Spleen (tissue), 11 donors: ENCODE measurements at regions not wholly inside any gene's neighbourhood (a gene's known extent, or its start where the extent isn't known, plus 50 kb on each side); places are given as distances from the start of the nearest gene placed in this dataset.
A peak's percentile ranks its signal among the peaks of the same experiment; 100 is the strongest.

ENCODE experiments used
- DNase-seq: peaks from one replicate; pipeline ENCODE4 v3.0.0-alpha.2; 2020
- H3K27ac ChIP-seq, 8 donors: fragments of 200-600 bp; sonication (generic) in 7 of 8; 1 replicate in 4 of 8; 2 replicates in 4 of 8; pipeline versions ENCODE4 v1.5.0 to v1.8.0; 2016 to 2021; ENCODE audit warnings: inconsistent platforms in 4 of 8, mild to moderate bottlenecking in 4 of 8, moderate library complexity in 1 of 8
- H3K27me3 ChIP-seq, 7 donors: fragments of 200-600 bp; sonication (generic) in 6 of 7; replicated peaks in 1 of 7; 1 replicate in 4 of 7; 2 replicates in 3 of 7; pipeline versions ENCODE4 v1.5.0 to v1.8.0; 2016 to 2021; ENCODE audit warnings: inconsistent platforms in 3 of 7, mild to moderate bottlenecking in 1 of 7
- H3K36me3 ChIP-seq, 6 donors: fragments of 200-600 bp; sonication (generic) in 5 of 6; 1 replicate in 4 of 6; 2 replicates in 2 of 6; pipeline versions ENCODE4 v1.5.0 to v1.8.0; 2016 to 2021; ENCODE audit warnings: inconsistent platforms in 2 of 6
- H3K4me1 ChIP-seq, 6 donors: fragments of 200-600 bp; sonication (generic) in 5 of 6; 1 replicate in 3 of 6; 2 replicates in 3 of 6; pipeline versions ENCODE4 v1.5.0 to v1.8.0; 2016 to 2021; ENCODE audit warnings: inconsistent platforms in 3 of 6
- H3K4me3 ChIP-seq, 8 donors: fragments of 200-600 bp; sonication (generic) in 7 of 8; 1 replicate in 4 of 8; 2 replicates in 4 of 8; pipeline versions ENCODE4 v1.5.0 to v1.8.0; 2016 to 2021; ENCODE audit warnings: inconsistent platforms in 4 of 8, mild to moderate bottlenecking in 4 of 8, moderate library complexity in 2 of 8
- H3K9me3 ChIP-seq, 8 donors: fragments of 200-600 bp; sonication (generic) in 7 of 8; 1 replicate in 4 of 8; 2 replicates in 4 of 8; pipeline versions ENCODE4 v1.5.0 to v1.8.0; 2016 to 2021; ENCODE audit warnings: inconsistent platforms in 4 of 8
- POLR2A ChIP-seq, 3 donors: fragments of 450-650 bp; IDR thresholded peaks; one replicate each; pipeline ENCODE4 v1.5.1; 2017; ENCODE audit warnings: antibody characterized with exemption in 3 of 3, mild to moderate bottlenecking in 1 of 3
- POLR2AphosphoS5 ChIP-seq, 3 donors: sonication (generic); formaldehyde crosslinking; IDR thresholded peaks; one replicate each; pipeline ENCODE4 v1.5.1; 2017; ENCODE audit warnings: antibody characterized with exemption in 3 of 3
- WGBS, 5 donors: extraction: QIAGEN DNeasy Blood & Tissue Kit in 3 of 5; methylation state at CpG; one replicate each; pipeline versions ENCODE4 v1.1.5 to v1.1.7; 2013 to 2018; 5-methylcytosine and 5-hydroxymethylcytosine counted together
- intact Hi-C: fragments of 100-400 bp; cut with DNase I; formaldehyde crosslinking; loops from one replicate; pipeline ENCODE4 v1.15.0; 2023; ENCODE audit warnings: low total_unique reads
- TF ChIP-seq, protein P1 (sequence below), 11 experiments: fragments of 200-600 bp in 7 of 11; fragments of 450-650 bp in 4 of 11; sonication (generic) in 4 of 11; IDR thresholded peaks in 8 of 11; conservative IDR thresholded peaks in 3 of 11; 1 replicate in 7 of 11; 2 replicates in 4 of 11; pipeline versions ENCODE4 v1.4.0 to v1.8.0; 2016 to 2021; ENCODE audit warnings: antibody characterized with exemption in 11 of 11, inconsistent platforms in 4 of 11, mild to moderate bottlenecking in 1 of 11
- donor health status: healthy with polysubstance abuse.
- donor health status: DM: no; HTN: no; CAD: no; lungs with moderate emphysema.
- donor health status: DM: no; HTN: no; CAD: no.
- donor health status: Bipolar disorder and iron deficiency.
- donor health status: healthy.
- donor health status: DM: no; HTN: no; CAD: no.
- donor health status: DM: yes; HTN: yes; CAD: no.

DNA sequence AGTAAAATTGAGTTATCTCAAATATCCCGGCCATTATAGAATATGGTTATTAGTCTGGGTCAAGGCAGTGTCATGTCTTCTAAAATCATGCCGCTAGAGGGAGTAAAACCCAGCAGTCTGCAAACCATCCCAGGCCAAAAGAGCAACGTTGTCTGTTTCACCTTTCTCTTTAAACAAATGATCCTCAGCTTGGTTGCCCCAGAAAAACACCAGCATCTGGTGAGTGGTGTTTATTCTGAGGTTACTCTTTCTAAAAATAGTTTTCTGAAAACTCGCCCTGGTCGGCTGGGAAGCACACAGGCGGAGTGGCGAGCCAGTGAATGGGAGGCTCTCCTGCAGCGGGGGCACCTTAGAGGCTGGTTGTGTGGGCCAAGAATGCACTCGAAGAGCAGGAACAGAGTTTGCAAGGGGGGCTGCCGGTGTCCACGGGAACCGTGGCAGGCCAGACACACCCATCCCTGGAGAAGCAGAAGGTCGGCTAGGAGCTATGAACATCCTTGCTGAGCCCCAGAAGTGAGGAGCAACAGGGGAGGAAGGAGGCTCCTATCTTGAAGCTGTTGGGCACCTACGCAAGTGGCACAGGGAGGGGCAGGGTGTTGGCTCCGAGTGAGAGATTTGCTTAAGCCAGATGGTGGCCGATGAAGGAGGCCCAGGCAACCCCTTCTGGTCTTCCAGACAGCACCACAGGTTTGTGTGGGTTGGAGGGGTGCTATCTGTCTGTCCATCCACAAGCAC, 297.1 kb downstream of the ETS1 start:
- TF ChIP-seq, protein P1, sequence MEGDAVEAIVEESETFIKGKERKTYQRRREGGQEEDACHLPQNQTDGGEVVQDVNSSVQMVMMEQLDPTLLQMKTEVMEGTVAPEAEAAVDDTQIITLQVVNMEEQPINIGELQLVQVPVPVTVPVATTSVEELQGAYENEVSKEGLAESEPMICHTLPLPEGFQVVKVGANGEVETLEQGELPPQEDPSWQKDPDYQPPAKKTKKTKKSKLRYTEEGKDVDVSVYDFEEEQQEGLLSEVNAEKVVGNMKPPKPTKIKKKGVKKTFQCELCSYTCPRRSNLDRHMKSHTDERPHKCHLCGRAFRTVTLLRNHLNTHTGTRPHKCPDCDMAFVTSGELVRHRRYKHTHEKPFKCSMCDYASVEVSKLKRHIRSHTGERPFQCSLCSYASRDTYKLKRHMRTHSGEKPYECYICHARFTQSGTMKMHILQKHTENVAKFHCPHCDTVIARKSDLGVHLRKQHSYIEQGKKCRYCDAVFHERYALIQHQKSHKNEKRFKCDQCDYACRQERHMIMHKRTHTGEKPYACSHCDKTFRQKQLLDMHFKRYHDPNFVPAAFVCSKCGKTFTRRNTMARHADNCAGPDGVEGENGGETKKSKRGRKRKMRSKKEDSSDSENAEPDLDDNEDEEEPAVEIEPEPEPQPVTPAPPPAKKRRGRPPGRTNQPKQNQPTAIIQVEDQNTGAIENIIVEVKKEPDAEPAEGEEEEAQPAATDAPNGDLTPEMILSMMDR (IDR thresholded peaks at IDR 0.05 in 8 of 11, conservative IDR thresholded peaks at IDR 0.05 in 3 of 11), result peak; percentile 84 to 94 (median 89)
- TF ChIP-seq POLR2AphosphoS5 (IDR thresholded peaks at IDR 0.05) (peak; percentile 72 to 83 (median 80)), POLR2A (IDR thresholded peaks at IDR 0.05) (peak in 1 of 3 donors; percentile 18)
- H3K27me3 ChIP-seq, result no peaks in the 10 kb centered on the region
- intact Hi-C loops, result no loop called here
- 9 to 15% (median 14%) methylated on average over 13 to 16 of the region's 16 CpGs for WGBS, 5 donors
- peak; percentile 87 for DNase-seq
- no peaks in the 10 kb centered on the region for H3K9me3 ChIP-seq
- peaks cover 32 to 77% (median 52%) of the 10 kb centered on the region in 6 donors for H3K4me1 ChIP-seq
- peak overlapping the region; percentile 82 to 94 (median 88) for H3K27ac ChIP-seq
- peak overlapping the region in 6 of 8 donors; percentile 14 to 62 (median 18) for H3K4me3 ChIP-seq
- H3K36me3 ChIP-seq, result no peaks in the 10 kb centered on the region

DNA sequence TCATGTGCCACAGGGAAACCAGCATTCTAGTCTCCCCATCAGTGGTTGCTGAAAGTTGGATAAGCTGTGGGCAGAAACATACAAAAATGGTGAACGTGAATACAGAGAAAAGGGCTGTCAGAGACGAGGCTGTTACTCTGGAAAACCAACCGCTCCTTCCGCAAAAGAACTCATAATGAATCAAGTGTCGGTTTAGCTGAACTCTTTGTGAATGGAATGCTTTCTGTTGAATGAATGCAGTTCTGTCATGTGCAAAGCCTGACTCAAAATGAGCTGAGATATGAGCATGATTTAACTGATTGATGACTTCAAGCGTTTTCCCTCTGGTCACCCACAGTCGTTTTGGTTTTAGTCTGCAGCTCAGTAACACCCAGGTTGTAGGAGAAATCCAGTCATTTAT, 298.3 kb downstream of the ETS1 start:
- H3K27me3 ChIP-seq, result no peaks in the 10 kb centered on the region
- no peaks in the 10 kb centered on the region for H3K36me3 ChIP-seq
- intact Hi-C loops, result loop anchor here (5.0 kb wide), 1 partner anchor 343 kb away; no protein-coding TSS in a partner anchor
- no peak for TF ChIP-seq POLR2A (IDR thresholded peaks at IDR 0.05)
- no peak for TF ChIP-seq POLR2AphosphoS5 (IDR thresholded peaks at IDR 0.05)
- TF ChIP-seq, protein P1 (IDR thresholded peaks at IDR 0.05 in 8 of 11, conservative IDR thresholded peaks at IDR 0.05 in 3 of 11), result no peak
- H3K4me3 ChIP-seq, result no peak overlapping the region
- 59 to 72% (median 70%) methylated on average over 7 of the region's 7 CpGs for WGBS, 5 donors
- peaks cover 32 to 73% (median 47%) of the 10 kb centered on the region in 6 donors for H3K4me1 ChIP-seq
- peak overlapping the region in 5 of 8 donors; percentile 86 to 94 (median 88) for H3K27ac ChIP-seq
- no peaks in the 10 kb centered on the region for H3K9me3 ChIP-seq
- no peak for DNase-seq

DNA sequence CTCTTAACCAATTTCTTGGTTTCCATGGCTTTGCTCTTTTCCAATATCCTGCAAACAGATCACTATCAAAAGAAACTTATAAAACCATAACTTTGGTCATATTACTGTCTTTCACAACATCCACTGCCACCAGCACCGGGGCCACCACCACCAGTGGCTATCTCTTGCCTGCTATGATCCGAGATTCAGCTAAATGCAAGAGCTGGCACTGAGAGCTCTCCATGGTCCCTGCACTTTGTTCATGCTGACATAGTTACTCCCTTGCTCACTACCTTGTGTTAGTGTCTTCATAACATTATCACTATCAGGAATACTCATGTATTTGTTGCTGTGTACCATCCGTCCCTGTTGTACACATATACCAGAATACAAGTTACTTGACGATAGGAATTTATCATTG, 299.0 kb downstream of the ETS1 start:
- intact Hi-C loops, result loop anchor here (5.0 kb wide), 1 partner anchor 344 kb away; no protein-coding TSS in a partner anchor
- Histone ChIP-seq H3K27ac (peak overlapping the region in 1 of 8 donors; percentile 94), H3K27me3 (no peaks in the 10 kb centered on the region), H3K36me3 (no peaks in the 10 kb centered on the region), H3K4me1 (peaks cover 32 to 67% (median 46%) of the 10 kb centered on the region in 6 donors), H3K4me3 (no peak overlapping the region), H3K9me3 (no peaks in the 10 kb centered on the region)
- TF ChIP-seq POLR2A (IDR thresholded peaks at IDR 0.05) (no peak), POLR2AphosphoS5 (IDR thresholded peaks at IDR 0.05) (no peak)
- TF ChIP-seq, protein P1 (IDR thresholded peaks at IDR 0.05 in 8 of 11, conservative IDR thresholded peaks at IDR 0.05 in 3 of 11), result no peak
- DNase-seq, result no peak
- WGBS, 5 donors, result 89 to 94% (median 91%) methylated on average over 4 of the region's 4 CpGs

DNA sequence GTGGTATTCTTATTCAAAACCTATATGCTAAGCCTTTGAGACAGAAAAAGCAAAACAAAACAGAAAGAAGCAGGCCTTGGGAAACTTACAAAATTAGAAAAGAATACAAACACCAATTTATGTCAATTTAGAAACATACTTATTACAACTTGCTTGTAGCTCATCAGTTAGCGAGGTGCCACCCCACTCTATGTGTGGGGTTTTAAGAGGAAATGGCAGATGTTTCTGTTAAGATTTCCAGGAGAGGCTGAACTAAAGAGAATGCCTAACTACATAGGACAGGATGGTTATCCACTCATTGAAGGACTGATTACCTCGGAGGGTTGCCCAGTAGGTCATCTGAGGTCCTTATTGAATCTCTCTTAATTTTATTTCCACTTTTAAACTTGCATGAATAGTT, 302.0 kb downstream of the ETS1 start:
- no peak for TF ChIP-seq POLR2AphosphoS5 (IDR thresholded peaks at IDR 0.05)
- no peak for TF ChIP-seq POLR2A (IDR thresholded peaks at IDR 0.05)
- TF ChIP-seq, protein P1 (IDR thresholded peaks at IDR 0.05 in 8 of 11, conservative IDR thresholded peaks at IDR 0.05 in 3 of 11), result no peak
- 34 to 39% (median 36%) methylated on average over 2 of the region's 2 CpGs for WGBS, 5 donors
- peaks cover 11 to 36% (median 17%) of the 10 kb centered on the region in 6 donors for H3K4me1 ChIP-seq
- H3K36me3 ChIP-seq, result no peaks in the 10 kb centered on the region
- no peak for DNase-seq
- H3K9me3 ChIP-seq, result no peaks in the 10 kb centered on the region
- H3K27me3 ChIP-seq, result no peaks in the 10 kb centered on the region
- peak overlapping the region in 2 of 8 donors; percentile 32 to 64 for H3K27ac ChIP-seq
- H3K4me3 ChIP-seq, result no peak overlapping the region
- intact Hi-C loops, result loop anchor here (5.0 kb wide), 1 partner anchor 347 kb away; no protein-coding TSS in a partner anchor
